Fibroblast of lung (primary cell): ENCODE measurements at regions not wholly inside any gene's neighbourhood (a gene's known extent, or its start where the extent isn't known, plus 50 kb on each side); places are given as distances from the start of the nearest gene placed in this dataset.

Source experiments
- DNase-seq, 2 donors: peaks; one replicate each; pipeline versions ENCODE4 v3.0.0 to v3.0.0-alpha.2; 2010; ENCODE audit warnings: low read depth in 2 of 2
- H2AFZ ChIP-seq: 2 replicates; pipeline ENCODE4 v1.5.1; 2012; ENCODE audit warnings: low read length, control low read depth, inconsistent platforms
- H3K27ac ChIP-seq: 2 replicates; pipeline ENCODE4 v1.5.1; 2011; ENCODE audit warnings: low read length, control low read depth; ENCODE audit not compliant: insufficient read depth
- H3K27me3 ChIP-seq: 2 replicates; pipeline ENCODE4 v1.5.1; 2011; ENCODE audit warnings: mild to moderate bottlenecking, low read length; ENCODE audit not compliant: control insufficient read depth, insufficient read depth
- H3K36me3 ChIP-seq: 2 replicates; pipeline ENCODE4 v1.5.1; 2011; ENCODE audit warnings: low read length; ENCODE audit not compliant: control insufficient read depth, insufficient read depth
- H3K4me1 ChIP-seq: 2 replicates; pipeline ENCODE4 v1.5.1; 2011; ENCODE audit warnings: low read length; ENCODE audit not compliant: control insufficient read depth, insufficient read depth; ENCODE audit errors: extremely low read depth
- H3K4me2 ChIP-seq: 2 replicates; pipeline ENCODE4 v1.5.1; 2011; ENCODE audit warnings: low read length, control low read depth; ENCODE audit not compliant: insufficient read depth; ENCODE audit errors: extremely low read depth
- H3K4me3 ChIP-seq, 4 experiments: fragments of 200-600 bp in 1 of 4; sonication (generic) in 1 of 4; replicated peaks in 1 of 4; 2 replicates each; pipeline ENCODE4 v1.5.1; 2011 to 2016; ENCODE audit warnings: low read length in 4 of 4, low read depth in 3 of 4, mild to moderate bottlenecking in 3 of 4, control low read depth in 2 of 4, inconsistent platforms in 1 of 4, mixed read lengths in 1 of 4; ENCODE audit not compliant: insufficient read depth in 1 of 4; ENCODE audit errors: control extremely low read depth in 1 of 4
- H3K79me2 ChIP-seq: 2 replicates; pipeline ENCODE4 v1.5.1; 2012; ENCODE audit warnings: mild to moderate bottlenecking, low read length, inconsistent platforms; ENCODE audit not compliant: control insufficient read depth, insufficient read depth
- H3K9ac ChIP-seq: 2 replicates; pipeline ENCODE4 v1.5.1; 2011; ENCODE audit warnings: mild to moderate bottlenecking, low read length, control low read depth; ENCODE audit not compliant: insufficient read depth
- H3K9me3 ChIP-seq: 2 replicates; pipeline ENCODE4 v1.5.1; 2012; ENCODE audit warnings: low read depth, low read length; ENCODE audit not compliant: control insufficient read depth, insufficient read depth
- H4K20me1 ChIP-seq: 2 replicates; pipeline ENCODE4 v1.5.1; 2011; ENCODE audit warnings: low read length; ENCODE audit not compliant: control insufficient read depth, insufficient read depth; ENCODE audit errors: extremely low read depth
- CTCF ChIP-seq, 2 donors: IDR thresholded peaks in 1 of 2; conservative IDR thresholded peaks in 1 of 2; 1 replicate in 1 of 2; 2 replicates in 1 of 2; pipeline ENCODE4 v1.5.1; 2011 to 2012; ENCODE audit warnings: low read length in 2 of 2, control low read depth in 1 of 2, inconsistent platforms in 1 of 2, low read depth in 1 of 2, mild to moderate bottlenecking in 1 of 2
- EZH2 ChIP-seq: IDR thresholded peaks from 2 replicates; pipeline ENCODE4 v1.5.1; 2012; ENCODE audit warnings: low read length, control low read depth, mild to moderate bottlenecking; ENCODE audit errors: missing control alignments

GRCh38 chr20:22080985-22081384 lies 375.5 kb downstream of the PAX1 start:
- Histone ChIP-seq H3K4me2 (no peak overlapping the region), H3K79me2 (no peaks in the 10 kb centered on the region), H3K27ac (no peak overlapping the region), H3K27me3 (no peaks in the 10 kb centered on the region), H3K4me3 (no peak overlapping the region), H4K20me1 (no peaks in the 10 kb centered on the region), H2AFZ (no peak overlapping the region), H3K9me3 (no peaks in the 10 kb centered on the region), H3K4me1 (no peaks in the 10 kb centered on the region), H3K36me3 (no peaks in the 10 kb centered on the region), H3K9ac (no peak overlapping the region)
- peak in 1 of 2 donors; percentile 0 for DNase-seq
- no peak for TF ChIP-seq EZH2
- no peak for TF ChIP-seq CTCF (conservative IDR thresholded peaks at IDR 0.05 in 1 of 2, IDR thresholded peaks at IDR 0.05 in 1 of 2; ENCODE audit: low read depth in 1 of 2, low read length in 2 of 2)

DNA sequence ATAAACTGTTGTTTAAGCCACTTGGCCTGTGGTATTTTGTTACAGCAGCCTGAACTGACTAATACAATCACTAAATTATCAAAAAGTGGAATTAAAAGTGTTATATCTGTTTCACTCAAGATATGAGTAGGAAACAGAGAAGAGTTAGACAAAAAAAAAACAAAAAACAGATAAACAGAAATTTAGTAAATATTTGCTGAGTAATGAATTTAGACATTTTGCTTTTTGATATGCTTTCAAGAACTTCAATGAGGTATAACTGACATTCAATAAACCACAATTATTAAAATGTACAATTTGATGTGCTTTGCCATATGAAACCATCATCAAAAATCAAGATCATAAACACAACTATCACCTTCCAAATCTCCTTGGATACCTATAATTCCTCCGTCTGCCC lies 369.2 kb downstream of the PAX1 start:
- Histone ChIP-seq H3K4me3 (no peak overlapping the region), H2AFZ (no peak overlapping the region), H3K9me3 (no peaks in the 10 kb centered on the region), H3K79me2 (no peaks in the 10 kb centered on the region), H3K4me2 (no peak overlapping the region), H3K9ac (no peak overlapping the region), H3K4me1 (no peaks in the 10 kb centered on the region), H3K36me3 (no peaks in the 10 kb centered on the region), H4K20me1 (no peaks in the 10 kb centered on the region), H3K27ac (no peak overlapping the region), H3K27me3 (no peaks in the 10 kb centered on the region)
- DNase-seq: no peak
- no peak for TF ChIP-seq CTCF (conservative IDR thresholded peaks at IDR 0.05 in 1 of 2, IDR thresholded peaks at IDR 0.05 in 1 of 2; ENCODE audit: low read depth in 1 of 2, low read length in 2 of 2)
- TF ChIP-seq EZH2: no peak

DNA sequence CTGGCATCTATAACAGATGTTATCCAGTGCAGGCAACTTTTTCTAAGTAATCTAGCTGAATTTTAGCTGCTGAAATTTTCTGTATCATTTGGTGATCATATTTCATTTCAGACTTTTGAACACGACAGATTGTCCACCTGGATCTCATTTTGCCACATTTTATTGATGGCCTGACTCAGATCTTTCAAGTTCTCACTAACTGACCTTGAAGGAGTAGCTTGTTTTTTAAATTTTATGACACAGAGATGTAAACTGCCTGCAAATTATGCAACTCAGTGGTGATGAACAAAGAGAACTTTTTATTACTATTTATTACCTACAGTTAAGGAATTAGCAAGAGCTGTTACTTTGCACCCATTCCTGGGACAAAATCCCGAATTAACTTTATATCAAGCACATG lies 366.4 kb downstream of the PAX1 start:
- no peaks in the 10 kb centered on the region for H4K20me1 ChIP-seq
- H3K27me3 ChIP-seq: no peaks in the 10 kb centered on the region
- no peaks in the 10 kb centered on the region for H3K36me3 ChIP-seq
- no peaks in the 10 kb centered on the region for H3K79me2 ChIP-seq
- H3K4me2 ChIP-seq: no peak overlapping the region
- H3K27ac ChIP-seq: no peak overlapping the region
- no peaks in the 10 kb centered on the region for H3K9me3 ChIP-seq
- no peak overlapping the region for H3K9ac ChIP-seq
- H3K4me3 ChIP-seq: no peak overlapping the region
- no peak for DNase-seq
- no peak overlapping the region for H2AFZ ChIP-seq
- TF ChIP-seq CTCF (conservative IDR thresholded peaks at IDR 0.05 in 1 of 2, IDR thresholded peaks at IDR 0.05 in 1 of 2; ENCODE audit: low read depth in 1 of 2, low read length in 2 of 2) (no peak), EZH2 (no peak)
- no peaks in the 10 kb centered on the region for H3K4me1 ChIP-seq
